ENCODE measurements at regions not wholly inside any gene's neighbourhood (a gene's known extent, or its start where the extent isn't known, plus 50 kb on each side); places are given as distances from the start of the nearest gene placed in this dataset.

DNA sequence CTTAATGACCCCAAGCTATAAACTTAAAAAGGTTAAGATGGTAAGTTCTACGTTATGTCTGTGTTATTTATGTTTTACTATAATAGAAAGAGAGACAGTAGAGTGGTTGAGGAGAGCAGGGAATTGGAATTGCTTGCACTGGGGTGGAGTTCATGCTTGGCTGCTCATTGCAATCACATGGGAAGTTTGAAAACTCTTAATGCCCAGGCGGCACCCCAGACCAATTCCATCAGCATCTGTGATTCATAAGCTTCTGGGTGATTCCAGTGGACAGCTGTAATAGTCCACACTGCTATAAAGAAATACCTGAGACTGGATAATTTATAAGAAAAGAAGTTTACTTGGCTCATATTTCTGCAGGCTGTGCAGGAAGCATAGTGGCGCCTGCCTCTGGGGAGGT lies 323.9 kb upstream of the MSX2 start:
- H3K4me3 ChIP-seq, result no peak overlapping the region
- DNase-seq (ENCODE audit: low spot score in 2 of 2), result no peak
- WGBS, result 39% methylated on average over 3 of the region's 3 CpGs
- H3K27ac ChIP-seq, result no peak overlapping the region
- H3K36me3 ChIP-seq, result no peaks in the 10 kb centered on the region
- H3K9me3 ChIP-seq, result no peaks in the 10 kb centered on the region
- H3K4me1 ChIP-seq, result no peaks in the 10 kb centered on the region
- peaks cover 16% of the 10 kb centered on the region for H3K27me3 ChIP-seq
- no peak for TF ChIP-seq POLR2AphosphoS5 (IDR thresholded peaks at IDR 0.05)

DNA sequence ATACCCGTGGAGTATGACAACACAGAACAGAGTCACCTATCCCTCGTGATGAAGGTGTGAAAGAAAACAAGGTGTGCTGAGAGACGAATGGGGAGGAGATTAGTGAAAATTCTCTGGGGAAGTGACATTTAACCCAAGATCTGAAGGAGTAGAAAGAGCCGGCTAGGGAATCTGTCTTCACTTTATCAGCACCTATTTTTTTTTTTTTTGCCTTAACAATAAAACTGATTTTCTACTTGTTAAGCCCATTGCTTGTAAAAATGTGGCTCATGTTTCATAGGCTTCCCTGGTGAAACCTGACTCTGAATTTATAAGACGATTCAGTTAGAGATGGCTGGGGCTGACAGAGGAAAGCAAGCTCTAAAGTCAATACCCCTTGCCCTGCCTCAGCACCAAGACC lies 322.6 kb upstream of the MSX2 start:
- peaks cover 16% of the 10 kb centered on the region for H3K27me3 ChIP-seq

DNA sequence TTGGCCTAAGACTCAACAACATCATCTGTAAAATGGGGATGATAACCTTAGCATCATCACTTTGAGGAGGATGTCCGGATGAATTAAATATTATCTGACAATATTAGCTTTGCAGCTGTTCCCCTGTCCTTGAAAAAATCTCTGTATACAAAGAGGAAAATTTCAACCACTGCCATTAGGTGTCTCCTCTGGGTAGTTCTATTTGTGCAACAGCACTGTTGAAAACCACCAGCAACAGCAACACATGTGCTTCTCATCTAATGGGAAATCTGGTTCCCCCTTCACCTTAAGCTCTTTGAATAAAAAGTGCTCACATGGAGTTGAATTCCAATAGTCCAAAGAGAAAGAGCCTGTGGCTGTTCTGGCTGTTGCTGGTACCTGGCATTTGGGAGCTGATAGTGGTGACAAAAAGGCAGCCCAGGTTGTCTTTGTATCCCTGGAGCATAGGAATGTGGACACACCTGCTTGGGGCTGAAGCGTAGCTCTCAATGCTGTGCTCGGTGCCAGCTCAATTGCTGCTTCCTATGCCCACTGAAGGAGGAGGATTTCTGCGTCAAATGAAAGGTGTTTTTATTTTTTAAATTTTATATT lies 322.1 kb upstream of the MSX2 start:
- Histone ChIP-seq H3K27ac (no peak overlapping the region), H3K9me3 (no peaks in the 10 kb centered on the region), H3K4me3 (no peak overlapping the region), H3K4me1 (no peaks in the 10 kb centered on the region), H3K36me3 (no peaks in the 10 kb centered on the region), H3K27me3 (peaks cover 17% of the 10 kb centered on the region)
- TF ChIP-seq POLR2A (IDR thresholded peaks at IDR 0.05) (no peak), EP300 (IDR thresholded peaks at IDR 0.05) (no peak), CTCF (IDR thresholded peaks at IDR 0.05) (no peak), POLR2AphosphoS5 (IDR thresholded peaks at IDR 0.05) (no peak)
- 57% methylated on average over 4 of the region's 4 CpGs for WGBS
- no peak for DNase-seq (ENCODE audit: low spot score in 2 of 2)

More for the DNA sequence above, 322.6 kb upstream of the MSX2 start:
- Histone ChIP-seq H3K36me3 (no peaks in the 10 kb centered on the region), H3K27ac (no peak overlapping the region), H3K4me1 (no peaks in the 10 kb centered on the region), H3K9me3 (no peaks in the 10 kb centered on the region), H3K4me3 (no peak overlapping the region)
- 46% methylated on average over 5 of the region's 5 CpGs for WGBS
- TF ChIP-seq CTCF (IDR thresholded peaks at IDR 0.05) (no peak), POLR2A (IDR thresholded peaks at IDR 0.05) (no peak), POLR2AphosphoS5 (IDR thresholded peaks at IDR 0.05) (no peak), EP300 (IDR thresholded peaks at IDR 0.05) (no peak)
- no peak for DNase-seq (ENCODE audit: low spot score in 2 of 2)

GRCh38 chr5:174404848-174405247 lies 319.5 kb upstream of the MSX2 start:
- 83% methylated on average over 5 of the region's 5 CpGs for WGBS
- no peak for DNase-seq (ENCODE audit: low spot score in 2 of 2)
- Histone ChIP-seq H3K27ac (no peak overlapping the region), H3K27me3 (peaks cover 10% of the 10 kb centered on the region), H3K4me1 (no peaks in the 10 kb centered on the region), H3K4me3 (no peak overlapping the region), H3K36me3 (no peaks in the 10 kb centered on the region), H3K9me3 (no peaks in the 10 kb centered on the region)
- TF ChIP-seq CTCF (IDR thresholded peaks at IDR 0.05), result no peak

- no peak for DNase-seq (ENCODE audit: low spot score in 2 of 2)
- no peak for TF ChIP-seq POLR2AphosphoS5 (IDR thresholded peaks at IDR 0.05)
- TF ChIP-seq CTCF (IDR thresholded peaks at IDR 0.05), result no peak
- no peak for TF ChIP-seq POLR2A (IDR thresholded peaks at IDR 0.05)
- TF ChIP-seq EP300 (IDR thresholded peaks at IDR 0.05), result no peak
- Histone ChIP-seq H3K4me1 (no peaks in the 10 kb centered on the region), H3K27me3 (peaks cover 7% of the 10 kb centered on the region), H3K4me3 (no peak overlapping the region), H3K27ac (no peak overlapping the region), H3K9me3 (no peaks in the 10 kb centered on the region), H3K36me3 (no peaks in the 10 kb centered on the region)
- 66% methylated on average over 3 of the region's 3 CpGs for whole genome bisulfite sequencing
Observed at GRCh38 chr5:174409070-174409469, 315.3 kb upstream of the MSX2 start.

GRCh38 chr5:174409971-174410370 lies 314.4 kb upstream of the MSX2 start:
- H3K4me3 ChIP-seq, result no peak overlapping the region
- DNase-seq (ENCODE audit: low spot score in 2 of 2), result no peak
- H3K9me3 ChIP-seq, result no peaks in the 10 kb centered on the region
- peaks cover 7% of the 10 kb centered on the region for H3K27me3 ChIP-seq
- no peaks in the 10 kb centered on the region for H3K4me1 ChIP-seq
- no peak for TF ChIP-seq EP300 (IDR thresholded peaks at IDR 0.05)
- no peak for TF ChIP-seq POLR2A (IDR thresholded peaks at IDR 0.05)
- no peaks in the 10 kb centered on the region for H3K36me3 ChIP-seq
- WGBS, result 45% methylated on average over 1 of the region's 1 CpG
- H3K27ac ChIP-seq, result no peak overlapping the region

Data from suprapubic skin (tissue), 4 donors.